ENCODE measurements at regions not wholly inside any gene's neighbourhood (a gene's known extent, or its start where the extent isn't known, plus 50 kb on each side); places are given as distances from the start of the nearest gene placed in this dataset.

GRCh38 chr14:97976861-97977260 lies 1179.7 kb downstream of the VRK1 start:
- H3K9ac ChIP-seq (ENCODE audit: insufficient read depth, low read depth, low read length): no peak overlapping the region
- no peak overlapping the region for H3K4me3 ChIP-seq (replicated peaks in 1 of 3; ENCODE audit: insufficient read depth in 1 of 3, low read depth in 2 of 3, low read length in 3 of 3)
- CTCF ChIA-PET (ENCODE audit: low intra/inter-chr PET ratio, low total read pairs): no interaction called here
- WGBS (ENCODE audit: low lambda C conversion rate): 40% methylated on average over 6 of the region's 6 CpGs
- no peak overlapping the region for H2AFZ ChIP-seq (ENCODE audit: low read length)
- no peaks in the 10 kb centered on the region for H3K36me3 ChIP-seq (replicated peaks in 1 of 2; ENCODE audit: control insufficient read depth in 1 of 2, insufficient read depth in 2 of 2, low read length in 2 of 2)
- intact Hi-C loops (cut with micrococcal nuclease; ENCODE audit: unreplicated experiment) (loop anchor here (5.0 kb wide), 1 partner anchor 1290 kb away; no protein-coding TSS in a partner anchor), in situ Hi-C loops (cut with HindIII; ENCODE audit: extremely low pct_ligation_motif_present, low pct_unique_long_range_greater_than_20kb) (loop anchor here (25.0 kb wide), 1 partner anchor 1285 kb away; the partner anchor contains the start of gene BCL11B)
- H3K27ac ChIP-seq (ENCODE audit: extremely low read length, insufficient read depth, low read length): no peak overlapping the region
- H3K9me3 ChIP-seq (ENCODE audit: low read length): peaks cover 45% of the 10 kb centered on the region
- ATAC-seq: no peak
- H4K20me1 ChIP-seq (ENCODE audit: insufficient read depth, low read length): no peaks in the 10 kb centered on the region
- TF ChIP-seq HNRNPL (IDR thresholded peaks at IDR 0.05; ENCODE audit: low read depth, low read length) (no peak), DDIT3 (CRISPR knock-in tag; IDR thresholded peaks at IDR 0.05) (no peak), SNAPC2 (CRISPR knock-in tag; IDR thresholded peaks at IDR 0.05) (no peak), ZFP91 (CRISPR knock-in tag; IDR thresholded peaks at IDR 0.05; ENCODE audit: borderline replicate concordance) (no peak), RFXANK (CRISPR knock-in tag; IDR thresholded peaks at IDR 0.05) (no peak), ZFP82 (CRISPR knock-in tag; IDR thresholded peaks at IDR 0.05; ENCODE audit: borderline replicate concordance) (no peak), ZSCAN20 (CRISPR knock-in tag; IDR thresholded peaks at IDR 0.05; ENCODE audit: borderline replicate concordance) (no peak)
- no peaks in the 10 kb centered on the region for H3K4me1 ChIP-seq (ENCODE audit: insufficient read depth, low read length)
- no peaks in the 10 kb centered on the region for H3K79me2 ChIP-seq (ENCODE audit: insufficient read depth, low read length)
- no peak overlapping the region for H3K4me2 ChIP-seq (ENCODE audit: low read depth, low read length)
- no peak for DNase-seq (ENCODE audit: low spot score)
- POLR2A ChIA-PET: no interaction called here
- no peak for FAIRE-seq
- no peaks in the 10 kb centered on the region; a peak in 1 of 5 replicates for H3K27me3 ChIP-seq (ENCODE audit: control insufficient read depth in 1 of 2, insufficient read depth in 2 of 2, low read length in 2 of 2)
- no TSS peak for BruUV-seq (replicated peaks)

All from HepG2 (cell line).